ENCODE measurements at regions not wholly inside any gene's neighbourhood (a gene's known extent, or its start where the extent isn't known, plus 50 kb on each side); places are given as distances from the start of the nearest gene placed in this dataset.
"Not testable (repeated sequence)": the region's sequence is repeated elsewhere in the genome, so short reads cannot be mapped to it uniquely, and the experiment has no call there.

- DNase-seq: no peak
Measured at GRCh38 chr13:90444232-90444631, 903.3 kb upstream of the MIR17HG start.

DNA sequence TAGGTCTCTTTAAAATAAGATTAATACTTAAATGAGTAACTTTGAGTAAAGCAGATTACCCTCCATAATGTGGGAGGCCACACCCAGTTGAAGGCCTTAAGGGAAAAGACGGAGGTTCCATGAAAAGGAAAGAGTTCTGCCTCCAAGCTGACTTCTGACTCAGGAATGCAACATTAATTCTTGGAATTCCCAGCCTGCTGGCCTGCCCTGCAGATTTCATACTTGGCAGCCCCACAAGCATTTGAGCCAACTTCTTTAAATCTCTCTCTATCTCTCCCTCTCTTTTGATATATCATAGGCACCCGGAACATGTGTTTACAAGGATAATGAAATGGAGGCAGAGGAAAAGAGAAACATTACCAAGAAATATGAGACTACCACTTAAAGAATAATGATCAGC is 902.3 kb upstream of the MIR17HG start:
- DNase-seq: no peak

DNA sequence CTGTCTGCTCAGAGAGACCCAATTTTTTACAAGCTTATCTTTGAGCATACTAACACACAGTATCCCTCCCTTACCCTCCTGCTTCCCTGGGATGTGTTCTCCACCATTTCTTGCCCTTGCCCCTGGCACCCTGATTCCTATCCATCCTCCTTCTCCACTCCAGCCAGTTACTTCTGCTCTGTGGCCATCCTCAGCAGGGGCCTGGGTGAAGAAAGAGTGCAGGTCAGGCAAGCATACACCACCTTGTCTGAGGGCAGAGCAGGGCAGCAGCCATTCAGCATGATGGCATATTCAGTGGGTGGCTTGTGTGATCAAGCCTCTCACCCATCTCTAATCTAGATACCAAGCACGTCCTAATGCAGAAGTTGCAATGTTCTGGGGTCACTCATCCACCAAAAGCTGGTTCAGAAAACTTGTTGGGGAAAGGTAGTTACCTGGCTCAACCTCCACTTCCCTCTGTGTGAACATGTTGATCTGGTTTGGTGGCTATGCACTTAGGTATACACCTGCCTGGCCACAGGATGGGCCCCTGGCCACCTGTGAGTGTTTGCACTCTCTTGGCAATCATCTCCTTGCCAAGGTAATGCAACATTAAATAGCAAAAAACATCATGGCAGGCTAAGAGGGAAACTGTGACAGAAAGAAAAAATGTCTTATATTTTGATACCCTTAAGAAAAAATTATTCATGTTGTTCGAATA is 900.3 kb upstream of the MIR17HG start:
- DNase-seq: no peak

DNA sequence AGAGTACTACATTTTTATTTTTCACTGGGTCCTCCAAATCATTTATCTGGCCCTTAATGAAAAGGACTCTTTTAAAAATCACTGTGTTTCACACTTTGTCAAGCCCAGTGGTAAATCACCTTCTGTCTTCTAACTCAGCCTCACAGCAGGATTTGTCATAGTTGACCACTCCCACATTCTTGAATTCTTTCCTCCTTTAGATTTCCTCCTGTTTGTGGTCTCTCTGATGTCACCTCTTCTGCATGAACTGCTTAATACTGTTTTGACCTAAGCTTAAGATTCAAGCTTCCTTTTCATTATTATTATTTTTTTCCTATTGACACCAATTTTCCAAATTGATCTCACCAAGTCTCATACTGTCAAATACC is 899.8 kb upstream of the MIR17HG start:
- DNase-seq: no peak

- no peak for DNase-seq
Measured at GRCh38 chr13:90448466-90449037, 898.9 kb upstream of the MIR17HG start.

DNA sequence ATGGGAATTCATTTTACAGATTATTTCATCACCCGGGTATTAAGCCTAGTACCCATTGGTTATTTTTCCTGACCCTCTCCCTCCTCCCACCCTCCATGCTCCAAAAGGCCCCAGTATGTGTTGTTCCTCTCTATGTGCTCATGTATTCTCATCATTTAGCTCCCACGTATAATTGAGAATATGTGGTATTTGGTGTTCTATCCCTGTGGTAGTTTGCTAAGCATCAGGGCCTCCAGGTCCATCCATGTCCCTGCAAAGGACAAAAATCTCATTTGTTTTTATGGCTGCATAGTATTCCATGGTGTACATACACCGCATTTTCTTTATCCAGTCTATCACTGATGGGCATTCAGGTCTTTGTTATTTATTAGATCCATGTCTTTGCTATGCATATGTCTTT is 894.1 kb upstream of the MIR17HG start:
- no peak for DNase-seq

GRCh38 chr13:90454002-90454636 is 893.4 kb upstream of the MIR17HG start:
- DNase-seq: no peak

GRCh38 chr13:90455067-90455466 is 892.4 kb upstream of the MIR17HG start:
- DNase-seq: no peak

GRCh38 chr13:90455823-90456222 is 891.7 kb upstream of the MIR17HG start:
- no peak for DNase-seq

DNA sequence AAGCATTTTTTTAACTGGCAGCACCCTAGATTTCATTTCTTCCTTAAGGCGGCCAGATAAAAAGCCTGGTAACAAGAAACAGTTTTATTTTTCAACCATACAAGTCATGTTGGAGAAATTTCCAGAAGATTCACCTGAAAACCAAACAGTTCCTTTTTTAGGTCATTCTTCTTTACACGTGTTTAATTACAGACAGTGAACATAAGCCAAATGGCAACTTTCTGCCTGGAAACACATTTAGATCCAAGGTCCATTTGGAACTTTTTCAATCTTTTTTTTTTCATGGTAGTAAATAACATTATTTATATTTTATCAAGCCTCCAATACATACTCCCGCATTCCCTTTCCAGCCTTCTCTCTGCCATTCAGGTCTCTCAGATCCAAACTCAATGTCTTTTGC is 886.1 kb upstream of the MIR17HG start:
- DNase-seq: no peak

GRCh38 chr13:90477216-90477615 is 870.3 kb upstream of the MIR17HG start:
- DNase-seq: no peak

DNA sequence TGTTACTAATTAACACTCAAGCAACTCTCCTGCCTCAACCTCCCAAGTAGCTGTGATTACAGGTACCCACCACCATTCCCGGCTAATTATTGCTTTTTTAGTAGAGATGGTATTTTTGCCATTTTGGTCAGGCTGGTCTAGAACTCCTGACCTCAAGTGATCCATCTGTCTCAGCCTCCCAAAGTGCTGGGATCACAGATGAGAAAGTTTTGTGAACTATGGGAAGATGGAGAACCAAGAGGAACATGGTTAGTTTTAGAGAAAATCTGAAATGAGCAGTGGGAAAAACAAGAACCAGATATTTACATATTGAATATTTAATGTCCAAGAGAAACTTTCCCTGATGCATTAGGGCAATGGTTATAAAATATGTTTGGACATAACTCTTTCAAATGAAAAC is 863.6 kb upstream of the MIR17HG start:
- DNase-seq: no peak

GRCh38 chr13:90485436-90485835 is 862.1 kb upstream of the MIR17HG start:
- no peak for DNase-seq

- DNase-seq: no peak
Measured at GRCh38 chr13:90492872-90493271, 854.6 kb upstream of the MIR17HG start.

GRCh38 chr13:90493667-90494066 is 853.8 kb upstream of the MIR17HG start:
- no peak for DNase-seq

GRCh38 chr13:90494849-90495248 is 852.6 kb upstream of the MIR17HG start:
- DNase-seq: not testable (repeated sequence)

DNA sequence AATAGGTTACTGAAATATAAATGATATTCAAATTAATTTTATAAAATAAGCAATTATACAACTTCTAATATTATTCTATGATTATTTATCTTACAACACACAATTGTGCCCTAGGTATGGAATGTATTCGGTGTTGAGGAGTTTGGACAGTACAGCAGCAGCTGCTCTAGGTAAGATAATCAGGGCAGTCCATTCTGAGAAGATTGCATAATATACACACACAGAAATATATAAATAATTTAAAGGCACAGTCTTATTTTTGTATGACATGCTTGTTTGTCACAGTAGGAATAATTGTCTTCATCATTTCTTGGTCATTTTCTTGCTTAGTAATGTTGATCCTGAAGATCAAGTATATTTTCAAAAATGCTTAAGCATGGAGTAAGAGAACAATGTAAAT is 849.4 kb upstream of the MIR17HG start:
- no peak for DNase-seq

DNA sequence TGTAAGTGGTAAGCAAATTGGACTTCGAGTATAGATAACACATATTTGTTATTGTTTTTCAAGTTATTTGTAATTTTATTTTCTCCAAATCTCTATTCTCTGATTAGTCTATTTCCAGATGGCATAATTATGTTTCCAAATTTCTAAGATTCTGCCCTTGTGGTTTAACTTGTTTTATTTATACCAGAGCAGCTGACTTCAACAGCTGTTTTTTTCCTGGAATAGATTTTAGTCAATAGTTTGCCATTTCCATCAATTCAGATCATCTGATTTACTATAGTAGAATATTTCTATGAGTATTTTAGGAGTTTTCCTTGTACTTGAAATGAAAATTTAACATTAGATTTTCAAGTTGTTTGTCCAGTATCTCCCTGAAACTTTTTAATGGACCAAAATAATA is 848.7 kb upstream of the MIR17HG start:
- no peak for DNase-seq

- DNase-seq: no peak
Measured at GRCh38 chr13:90500569-90500968, 846.9 kb upstream of the MIR17HG start.

GRCh38 chr13:90502153-90502552 is 845.3 kb upstream of the MIR17HG start:
- DNase-seq: no peak

GRCh38 chr13:90502762-90503161 is 844.7 kb upstream of the MIR17HG start:
- no peak for DNase-seq

GRCh38 chr13:90510319-90510718 is 837.2 kb upstream of the MIR17HG start:
- no peak for DNase-seq

DNA sequence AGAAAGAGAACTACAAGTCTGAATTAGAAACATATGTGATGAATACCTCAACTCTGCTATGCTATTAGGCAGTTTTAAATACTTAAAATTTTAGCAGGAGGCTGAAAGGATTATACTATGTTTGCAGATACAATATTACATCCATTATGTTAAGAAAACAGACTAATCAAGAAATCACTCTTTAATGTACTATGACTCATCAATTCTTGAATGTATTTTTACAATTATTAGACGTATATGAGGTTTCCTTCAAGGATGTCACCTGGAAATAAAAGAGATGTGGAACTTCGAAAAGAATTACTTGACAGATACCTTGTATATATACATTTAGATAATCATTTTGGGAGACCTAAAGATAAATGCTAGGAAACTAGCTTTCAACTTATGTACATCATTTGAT is 835.6 kb upstream of the MIR17HG start:
- DNase-seq: no peak

- not testable (repeated sequence) for DNase-seq
Measured at GRCh38 chr13:90514712-90515111, 832.8 kb upstream of the MIR17HG start.

- DNase-seq: no peak
Measured at GRCh38 chr13:90518417-90518816, 829.1 kb upstream of the MIR17HG start.
